Neural cell (in vitro differentiated cells): ENCODE measurements at regions not wholly inside any gene's neighbourhood (a gene's known extent, or its start where the extent isn't known, plus 50 kb on each side); places are given as distances from the start of the nearest gene placed in this dataset.

Experiments
- POLR2AphosphoS5 ChIP-seq: IDR thresholded peaks from 2 replicates; pipeline ENCODE4 v1.6.1; 2012
- TF ChIP-seq, protein P1 (sequence below): fragments of 450-650 bp; IDR thresholded peaks from 2 replicates; pipeline ENCODE4 v1.5.1; 2014; ENCODE audit warnings: antibody characterized with exemption, mild to moderate bottlenecking, moderate library complexity; ENCODE audit not compliant: poor library complexity, severe bottlenecking

DNA sequence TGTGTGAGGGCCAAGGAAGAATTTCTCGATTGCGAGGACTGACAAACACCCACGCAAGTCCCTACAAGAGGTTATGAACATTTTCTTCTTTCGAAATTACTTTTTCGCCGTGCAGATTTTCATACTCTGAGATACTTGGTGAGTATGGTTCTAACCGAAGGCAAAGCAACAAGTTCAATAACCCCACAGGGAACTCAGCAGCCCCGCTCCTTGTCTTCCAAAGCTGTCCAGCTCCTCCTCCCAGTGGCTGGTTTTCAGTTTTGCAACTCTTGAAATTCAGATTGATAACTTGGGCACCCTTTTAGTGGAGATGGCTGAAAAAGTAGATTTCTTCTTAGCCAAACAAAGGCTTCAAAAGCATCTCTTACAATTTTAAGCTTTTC, 154.4 kb downstream of the SETD4 start:
- TF ChIP-seq, protein P1, sequence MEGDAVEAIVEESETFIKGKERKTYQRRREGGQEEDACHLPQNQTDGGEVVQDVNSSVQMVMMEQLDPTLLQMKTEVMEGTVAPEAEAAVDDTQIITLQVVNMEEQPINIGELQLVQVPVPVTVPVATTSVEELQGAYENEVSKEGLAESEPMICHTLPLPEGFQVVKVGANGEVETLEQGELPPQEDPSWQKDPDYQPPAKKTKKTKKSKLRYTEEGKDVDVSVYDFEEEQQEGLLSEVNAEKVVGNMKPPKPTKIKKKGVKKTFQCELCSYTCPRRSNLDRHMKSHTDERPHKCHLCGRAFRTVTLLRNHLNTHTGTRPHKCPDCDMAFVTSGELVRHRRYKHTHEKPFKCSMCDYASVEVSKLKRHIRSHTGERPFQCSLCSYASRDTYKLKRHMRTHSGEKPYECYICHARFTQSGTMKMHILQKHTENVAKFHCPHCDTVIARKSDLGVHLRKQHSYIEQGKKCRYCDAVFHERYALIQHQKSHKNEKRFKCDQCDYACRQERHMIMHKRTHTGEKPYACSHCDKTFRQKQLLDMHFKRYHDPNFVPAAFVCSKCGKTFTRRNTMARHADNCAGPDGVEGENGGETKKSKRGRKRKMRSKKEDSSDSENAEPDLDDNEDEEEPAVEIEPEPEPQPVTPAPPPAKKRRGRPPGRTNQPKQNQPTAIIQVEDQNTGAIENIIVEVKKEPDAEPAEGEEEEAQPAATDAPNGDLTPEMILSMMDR = no peak
- no peak for TF ChIP-seq POLR2AphosphoS5
